Lung (tissue), 11 donors: ENCODE measurements at regions not wholly inside any gene's neighbourhood (a gene's known extent, or its start where the extent isn't known, plus 50 kb on each side); places are given as distances from the start of the nearest gene placed in this dataset.

Source experiments
- ATAC-seq: fragments of 200-7000 bp; cut with Tn5 transposase; one replicate; pipeline ENCODE4 v1.9.1; 2020; ENCODE audit warnings: moderate number of reproducible peaks; ENCODE audit not compliant: insufficient read depth, low FRiP score
- DNase-seq, 3 donors: peaks; one replicate each; pipeline ENCODE4 v3.0.0-alpha.2; 2013 to 2017
- H3K27ac ChIP-seq, 2 donors: one replicate each; pipeline ENCODE4 v1.5.1; 2013; ENCODE audit warnings: mild to moderate bottlenecking in 2 of 2, moderate library complexity in 2 of 2, control low read depth in 1 of 2, inconsistent platforms in 1 of 2, low read depth in 1 of 2, low read length in 1 of 2
- H3K27me3 ChIP-seq, 3 donors: one replicate each; pipeline ENCODE4 v1.5.1; 2013; ENCODE audit warnings: low read length in 2 of 3; ENCODE audit not compliant: control insufficient read depth in 3 of 3, insufficient read depth in 3 of 3
- H3K36me3 ChIP-seq, 4 donors: one replicate each; pipeline ENCODE4 v1.5.1; 2013; ENCODE audit warnings: low read length in 4 of 4, mild to moderate bottlenecking in 1 of 4, moderate library complexity in 1 of 4; ENCODE audit not compliant: control insufficient read depth in 4 of 4, insufficient read depth in 4 of 4
- H3K4me1 ChIP-seq, 5 donors: one replicate each; pipeline ENCODE4 v1.5.1; 2013; ENCODE audit warnings: low read length in 5 of 5, mild to moderate bottlenecking in 2 of 5, moderate library complexity in 1 of 5; ENCODE audit not compliant: control insufficient read depth in 5 of 5, insufficient read depth in 5 of 5
- H3K4me3 ChIP-seq: one replicate; pipeline ENCODE4 v1.5.1; 2013; ENCODE audit warnings: mild to moderate bottlenecking, control low read depth, moderate library complexity
- H3K9ac ChIP-seq, 2 donors: one replicate each; pipeline ENCODE4 v1.5.1; 2013; ENCODE audit warnings: low read length in 2 of 2, control low read depth in 1 of 2; ENCODE audit not compliant: insufficient read depth in 1 of 2
- H3K9me3 ChIP-seq, 4 donors: one replicate each; pipeline ENCODE4 v1.5.1; 2013; ENCODE audit warnings: low read length in 3 of 4, mild to moderate bottlenecking in 1 of 4, moderate library complexity in 1 of 4; ENCODE audit not compliant: control insufficient read depth in 4 of 4, insufficient read depth in 3 of 4
- CTCF ChIP-seq: IDR thresholded peaks from 2 replicates; pipeline ENCODE4 v1.5.1; 2012; ENCODE audit warnings: mild to moderate bottlenecking; ENCODE audit errors: control extremely low read depth, extremely low read depth
- WGBS, 2 donors: extraction: QIAGEN DNeasy Blood & Tissue Kit; methylation state at CpG; one replicate each; pipeline ENCODE4 v1.1.7; 2013; 5-methylcytosine and 5-hydroxymethylcytosine counted together
- donor health status: control.
- donor health status: control.
- donor health status: Bipolar disorder and iron deficiency.
- donor health status: healthy.
- donor health status: DM: yes; HTN: yes; CAD: no.

- H3K9ac ChIP-seq, result no peak overlapping the region
- H3K9me3 ChIP-seq, result peaks cover 0 to 4% (median under 1%) of the 10 kb centered on the region in 4 donors
- no peak overlapping the region for H3K4me3 ChIP-seq
- ATAC-seq, result no peak
- peak in 2 of 3 donors; percentile 89 to 93 for DNase-seq
- no peaks in the 10 kb centered on the region for H3K27me3 ChIP-seq
- no peak overlapping the region for H3K27ac ChIP-seq
- no peaks in the 10 kb centered on the region for H3K36me3 ChIP-seq
- peaks cover 0 to 7% (median 3%) of the 10 kb centered on the region in 5 donors for H3K4me1 ChIP-seq
- no peak for TF ChIP-seq CTCF
These were observed 537.0 kb upstream of the DIAPH2 start for GRCh38 chrX:96147681-96148080.

- Histone ChIP-seq H3K27ac (no peak overlapping the region), H3K9ac (no peak overlapping the region), H3K4me3 (no peak overlapping the region), H3K4me1 (peaks cover 0 to 4% (median 0%) of the 10 kb centered on the region in 5 donors), H3K27me3 (peaks cover 0 to 8% (median 7%) of the 10 kb centered on the region in 3 donors), H3K36me3 (no peaks in the 10 kb centered on the region), H3K9me3 (no peaks in the 10 kb centered on the region)
- DNase-seq (peak in 2 of 3 donors; percentile 25 to 27), ATAC-seq (no peak)
- no peak for TF ChIP-seq CTCF
- WGBS, 2 donors, result 78 to 100% methylated on average over 1 of the region's 1 CpG
These were observed 514.0 kb upstream of the DIAPH2 start for GRCh38 chrX:96170626-96171025.

- no peak overlapping the region for H3K9ac ChIP-seq
- WGBS, 2 donors, result 40 to 51% methylated on average over 3 of the region's 3 CpGs
- ATAC-seq (no peak), DNase-seq (peak; percentile 25 to 82 (median 79))
- H3K4me1 ChIP-seq, result no peaks in the 10 kb centered on the region
- no peak overlapping the region for H3K4me3 ChIP-seq
- H3K9me3 ChIP-seq, result no peaks in the 10 kb centered on the region
- H3K27me3 ChIP-seq, result no peaks in the 10 kb centered on the region
- H3K36me3 ChIP-seq, result no peaks in the 10 kb centered on the region
- H3K27ac ChIP-seq, result no peak overlapping the region
- TF ChIP-seq CTCF, result no peak
These were observed 507.7 kb upstream of the DIAPH2 start for GRCh38 chrX:96176921-96177320.

GRCh38 chrX:96181605-96182004 lies 503.0 kb upstream of the DIAPH2 start:
- H3K27me3 ChIP-seq, result no peaks in the 10 kb centered on the region
- TF ChIP-seq CTCF, result no peak
- no peaks in the 10 kb centered on the region for H3K36me3 ChIP-seq
- H3K9me3 ChIP-seq, result no peaks in the 10 kb centered on the region
- no peak overlapping the region for H3K27ac ChIP-seq
- 73 to 88% methylated on average over 4 of the region's 4 CpGs for WGBS, 2 donors
- DNase-seq (no peak), ATAC-seq (no peak)
- no peak overlapping the region for H3K9ac ChIP-seq
- no peak overlapping the region for H3K4me3 ChIP-seq
- no peaks in the 10 kb centered on the region for H3K4me1 ChIP-seq
